Neural cell (in vitro differentiated cells): ENCODE measurements at regions not wholly inside any gene's neighbourhood (a gene's known extent, or its start where the extent isn't known, plus 50 kb on each side); places are given as distances from the start of the nearest gene placed in this dataset.

ENCODE experiments used
- H2AFZ ChIP-seq: fragments of 200-600, 300-800 bp; sonication (generic), shearing (Covaris generic); 2 replicates; pipeline ENCODE4 v1.6.0; 2014; ENCODE audit warnings: low read depth, mild to moderate bottlenecking, antibody characterized with exemption, low read length, moderate library complexity
- H3F3A ChIP-seq: fragments of 200-600 bp; shearing (Covaris generic); 2 replicates; pipeline ENCODE4 v1.6.1; 2016; ENCODE audit warnings: mild to moderate bottlenecking, moderate library complexity, mixed read lengths, antibody characterized with exemption, low read length; ENCODE audit not compliant: insufficient read depth, poor library complexity, severe bottlenecking
- H3K27ac ChIP-seq: fragments of 200-600, 300-800 bp; sonication (generic), shearing (Covaris generic); 2 replicates; pipeline ENCODE4 v1.5.1; 2014; ENCODE audit warnings: mild to moderate bottlenecking, low read length, moderate library complexity
- H3K27me3 ChIP-seq: fragments of 300-800, 200-600 bp; sonication (generic), shearing (Covaris generic); 2 replicates; pipeline ENCODE4 v1.6.0; 2014; ENCODE audit warnings: mild to moderate bottlenecking, low read depth, low read length, moderate library complexity; ENCODE audit not compliant: insufficient read depth
- H3K36me3 ChIP-seq: fragments of 300-800, 200-600 bp; sonication (generic), shearing (Covaris generic); 2 replicates; pipeline ENCODE4 v1.5.1; 2014; ENCODE audit warnings: mild to moderate bottlenecking, antibody characterized with exemption, low read length, moderate library complexity; ENCODE audit not compliant: insufficient read depth
- H3K4me2 ChIP-seq: fragments of 300-800, 200-600 bp; sonication (generic), shearing (Covaris generic); 2 replicates; pipeline ENCODE4 v1.6.0; 2014; ENCODE audit warnings: mild to moderate bottlenecking, low read length
- H3K4me3 ChIP-seq: fragments of 300-800, 200-600 bp; sonication (generic), shearing (Covaris generic); 2 replicates; pipeline ENCODE4 v1.5.1; 2014; ENCODE audit warnings: mild to moderate bottlenecking, low read length, moderate library complexity
- H3K79me2 ChIP-seq: fragments of 200-600 bp; shearing (Covaris generic); replicated peaks from 2 replicates; pipeline ENCODE4 v1.6.0; 2014; ENCODE audit warnings: mild to moderate bottlenecking, low read length, moderate library complexity; ENCODE audit not compliant: insufficient read depth
- H3K9ac ChIP-seq: fragments of 300-800, 200-600 bp; sonication (generic), shearing (Covaris generic); 2 replicates; pipeline ENCODE4 v1.6.1; 2016; ENCODE audit warnings: mild to moderate bottlenecking, low read length, mixed read lengths
- H3K9me2 ChIP-seq: fragments of 200-600 bp; shearing (Covaris generic); 2 replicates; pipeline ENCODE4 v1.6.1; 2016; ENCODE audit warnings: mild to moderate bottlenecking, low read length, mixed read lengths; ENCODE audit not compliant: insufficient read depth
- H3K9me3 ChIP-seq: fragments of 200-600, 300-800 bp; sonication (generic), shearing (Covaris generic); 2 replicates; pipeline ENCODE4 v1.6.1; 2016; ENCODE audit warnings: mild to moderate bottlenecking, mixed run types, low read length, moderate library complexity, mixed read lengths
- H4K20me1 ChIP-seq: fragments of 200-600 bp; shearing (Covaris generic); 2 replicates; pipeline ENCODE4 v1.6.1; 2016; ENCODE audit warnings: mild to moderate bottlenecking, mixed run types; ENCODE audit not compliant: insufficient read depth
- CTCF ChIP-seq: fragments of 450-650 bp; IDR thresholded peaks from 2 replicates; pipeline ENCODE4 v1.5.1; 2014; ENCODE audit warnings: antibody characterized with exemption, mild to moderate bottlenecking, moderate library complexity; ENCODE audit not compliant: poor library complexity, severe bottlenecking
- EP300 ChIP-seq: fragments of 450-650 bp; conservative IDR thresholded peaks from 2 replicates; pipeline ENCODE4 v1.6.1; 2014; ENCODE audit warnings: antibody characterized with exemption, mild to moderate bottlenecking, moderate library complexity; ENCODE audit not compliant: poor library complexity, severe bottlenecking
- EZH2 ChIP-seq: fragments of 200-600, 300-800 bp; shearing (Covaris generic), sonication (generic); IDR thresholded peaks from 2 replicates; pipeline ENCODE4 v1.6.1; 2014; ENCODE audit warnings: antibody characterized with exemption, low read length, borderline replicate concordance, mild to moderate bottlenecking; ENCODE audit not compliant: insufficient read depth, poor library complexity, severe bottlenecking
- MXI1 ChIP-seq: fragments of 450-650 bp; conservative IDR thresholded peaks from 2 replicates; pipeline ENCODE4 v1.6.1; 2014; ENCODE audit warnings: antibody characterized with exemption, mild to moderate bottlenecking; ENCODE audit not compliant: poor library complexity, severe bottlenecking
- POLR2AphosphoS5 ChIP-seq: IDR thresholded peaks from 2 replicates; pipeline ENCODE4 v1.6.1; 2012
- RAD21 ChIP-seq: fragments of 450-650 bp; conservative IDR thresholded peaks from 2 replicates; pipeline ENCODE4 v1.6.1; 2014; ENCODE audit warnings: antibody characterized with exemption, mild to moderate bottlenecking, moderate library complexity
- REST ChIP-seq: IDR thresholded peaks from 2 replicates; pipeline ENCODE4 v1.6.1; 2012; ENCODE audit warnings: borderline replicate concordance
- SMC3 ChIP-seq: fragments of 450-650 bp; conservative IDR thresholded peaks from 2 replicates; pipeline ENCODE4 v1.6.1; 2014; ENCODE audit warnings: antibody characterized with exemption, mild to moderate bottlenecking, moderate library complexity; ENCODE audit not compliant: poor library complexity
- TAF1 ChIP-seq: IDR thresholded peaks from 2 replicates; pipeline ENCODE4 v1.6.1; 2012; ENCODE audit warnings: low read depth

- no peak for TF ChIP-seq SMC3
- TF ChIP-seq REST: no peak
- no peaks in the 10 kb centered on the region for H3K9me2 ChIP-seq
- no peaks in the 10 kb centered on the region for H3K36me3 ChIP-seq
- H3K27me3 ChIP-seq: no peaks in the 10 kb centered on the region
- H4K20me1 ChIP-seq: no peaks in the 10 kb centered on the region
- H3F3A ChIP-seq: no peaks in the 10 kb centered on the region
- no peak overlapping the region for H3K4me3 ChIP-seq
- no peaks in the 10 kb centered on the region for H3K9me3 ChIP-seq
- no peak overlapping the region for H3K4me2 ChIP-seq
- H3K27ac ChIP-seq: no peak overlapping the region
- H3K79me2 ChIP-seq: no peaks in the 10 kb centered on the region
- no peak overlapping the region for H2AFZ ChIP-seq
- H3K9ac ChIP-seq: no peak overlapping the region
These were observed 78.1 kb downstream of the ASB9 start for GRCh38 chrX:15191830-15192229.

GRCh38 chrX:15188039-15188438 lies 81.8 kb downstream of the ASB9 start:
- H3K27ac ChIP-seq: no peak overlapping the region
- no peaks in the 10 kb centered on the region for H3F3A ChIP-seq
- H3K4me2 ChIP-seq: no peak overlapping the region
- H3K4me3 ChIP-seq: no peak overlapping the region
- no peaks in the 10 kb centered on the region for H4K20me1 ChIP-seq
- no peaks in the 10 kb centered on the region for H3K9me3 ChIP-seq
- no peaks in the 10 kb centered on the region for H3K79me2 ChIP-seq
- H3K36me3 ChIP-seq: no peaks in the 10 kb centered on the region
- no peak for TF ChIP-seq REST
- TF ChIP-seq TAF1: no peak
- no peak for TF ChIP-seq MXI1
- TF ChIP-seq EP300: no peak
- TF ChIP-seq RAD21: no peak
- TF ChIP-seq POLR2AphosphoS5: no peak
- no peak for TF ChIP-seq EZH2
- TF ChIP-seq SMC3: no peak
- no peak for TF ChIP-seq CTCF
- H3K9me2 ChIP-seq: no peaks in the 10 kb centered on the region
- H2AFZ ChIP-seq: no peak overlapping the region
- no peaks in the 10 kb centered on the region for H3K27me3 ChIP-seq
- H3K9ac ChIP-seq: no peak overlapping the region
